SJCRH30 (cell line): ENCODE measurements at regions not wholly inside any gene's neighbourhood (a gene's known extent, or its start where the extent isn't known, plus 50 kb on each side); places are given as distances from the start of the nearest gene placed in this dataset.

Experiments used
- DNase-seq, 2 experiments: peaks; one replicate each; pipeline ENCODE4 v3.0.0-alpha.2; 2015 to 2020
- H3K27ac ChIP-seq: fragments of 250-450 bp; sonication (Bioruptor Pico); 2 replicates; pipeline ENCODE4 v1.5.1; 2020; ENCODE audit warnings: mild to moderate bottlenecking, moderate library complexity
- H3K27me3 ChIP-seq: fragments of 250-450 bp; sonication (Bioruptor Pico); 2 replicates; pipeline ENCODE4 v1.5.1; 2020; ENCODE audit warnings: mild to moderate bottlenecking, moderate library complexity
- H3K36me3 ChIP-seq: fragments of 250-450 bp; sonication (Bioruptor Pico); 2 replicates; pipeline ENCODE4 v1.5.1; 2020; ENCODE audit warnings: mild to moderate bottlenecking, moderate library complexity
- H3K4me1 ChIP-seq: fragments of 250-450 bp; sonication (Bioruptor Pico); 2 replicates; pipeline ENCODE4 v1.5.1; 2020; ENCODE audit warnings: mild to moderate bottlenecking, moderate library complexity
- H3K4me3 ChIP-seq: fragments of 250-450 bp; sonication (Bioruptor Pico); 2 replicates; pipeline ENCODE4 v1.5.1; 2020; ENCODE audit warnings: mild to moderate bottlenecking, moderate library complexity
- H3K9me3 ChIP-seq: fragments of 250-450 bp; sonication (Bioruptor Pico); replicated peaks from 2 replicates; pipeline ENCODE4 v1.5.1; 2020; ENCODE audit warnings: mild to moderate bottlenecking, moderate library complexity

- Histone ChIP-seq H3K9me3 (no peaks in the 10 kb centered on the region), H3K36me3 (no peaks in the 10 kb centered on the region), H3K4me3 (no peak overlapping the region), H3K4me1 (peaks cover 4% of the 10 kb centered on the region), H3K27ac (no peak overlapping the region), H3K27me3 (no peaks in the 10 kb centered on the region)
- no peak for DNase-seq
These were observed 362.8 kb upstream of the HS6ST1 start for GRCh38 chr2:128681507-128681906.

DNA sequence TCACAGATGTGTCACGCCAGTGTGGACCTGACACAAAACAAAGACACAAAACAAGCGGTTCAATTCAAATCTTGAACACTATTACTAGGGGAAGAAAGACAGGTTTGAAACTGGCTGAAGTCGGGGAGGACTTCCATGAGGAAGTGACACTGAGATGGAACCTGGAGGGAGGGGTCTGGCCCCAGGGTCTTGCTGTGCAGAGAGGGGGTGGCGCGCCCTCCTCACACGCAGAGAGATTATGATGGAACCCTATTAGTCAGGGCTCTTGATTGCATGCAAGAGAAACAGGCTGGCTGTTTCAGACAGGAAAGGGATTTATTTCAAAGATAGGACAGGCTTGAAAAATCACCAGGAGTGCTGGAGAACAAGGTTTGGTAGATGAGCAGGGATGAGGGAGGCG lies 363.6 kb upstream of the HS6ST1 start:
- no peak overlapping the region for H3K4me3 ChIP-seq
- no peak for DNase-seq

DNA sequence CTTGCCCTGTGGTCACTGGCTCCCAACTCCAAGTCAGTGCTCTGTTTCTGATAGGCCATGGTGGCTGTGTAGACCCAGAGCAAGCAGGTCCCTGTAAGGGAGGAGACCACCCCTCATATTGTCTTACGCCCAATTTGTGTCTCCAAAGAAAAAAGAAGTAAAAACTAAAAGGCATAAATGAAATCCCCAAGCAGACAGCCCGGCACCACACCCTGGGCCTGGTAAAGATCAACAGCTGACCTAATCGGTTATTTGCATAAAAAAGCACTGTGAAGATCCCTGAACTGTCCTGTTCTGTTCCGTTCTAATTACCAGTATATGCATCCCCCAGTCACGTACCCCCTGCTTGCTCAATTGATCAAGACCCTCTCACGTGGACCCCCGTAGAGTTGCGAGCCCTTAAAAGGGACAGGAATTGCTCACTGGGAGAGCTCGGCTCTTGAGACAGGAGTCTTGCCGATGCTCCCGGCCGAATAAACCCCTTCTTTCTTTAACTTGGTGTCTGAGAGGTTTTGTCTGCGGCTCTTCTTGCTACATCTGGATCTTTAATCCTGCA lies 364.1 kb upstream of the HS6ST1 start:
- Histone ChIP-seq H3K9me3 (no peaks in the 10 kb centered on the region), H3K27me3 (no peaks in the 10 kb centered on the region), H3K36me3 (no peaks in the 10 kb centered on the region), H3K4me3 (no peak overlapping the region), H3K27ac (no peak overlapping the region), H3K4me1 (peaks cover 4% of the 10 kb centered on the region)
- DNase-seq: no peak

More for the DNA sequence above, 363.6 kb upstream of the HS6ST1 start:
- no peaks in the 10 kb centered on the region for H3K36me3 ChIP-seq
- no peaks in the 10 kb centered on the region for H3K9me3 ChIP-seq
- peaks cover 4% of the 10 kb centered on the region for H3K4me1 ChIP-seq
- H3K27me3 ChIP-seq: no peaks in the 10 kb centered on the region
- no peak overlapping the region for H3K27ac ChIP-seq

DNA sequence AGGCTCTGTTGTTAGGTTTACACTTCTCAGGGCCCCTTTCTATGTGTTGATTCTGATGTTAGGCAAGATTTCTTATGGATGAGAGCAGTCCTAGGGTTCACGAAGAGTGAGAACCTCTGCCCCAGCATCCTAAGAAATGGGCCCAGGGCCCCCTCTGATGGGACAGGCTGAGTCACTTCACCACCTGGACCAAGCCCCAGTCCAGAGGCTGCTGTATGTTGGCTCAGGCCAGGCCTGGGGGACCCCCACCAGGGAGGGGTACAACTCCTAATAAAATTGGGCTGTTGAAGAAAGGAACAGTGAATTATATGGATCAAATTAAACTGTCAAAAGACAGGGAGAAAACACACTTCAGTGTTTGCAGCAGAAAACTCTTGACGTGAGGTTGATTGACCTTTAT lies 365.9 kb upstream of the HS6ST1 start:
- DNase-seq: no peak
- Histone ChIP-seq H3K27me3 (no peaks in the 10 kb centered on the region), H3K9me3 (no peaks in the 10 kb centered on the region)

GRCh38 chr2:128685841-128686496 lies 367.3 kb upstream of the HS6ST1 start:
- H3K27me3 ChIP-seq: no peaks in the 10 kb centered on the region
- H3K4me3 ChIP-seq: no peak overlapping the region
- DNase-seq: peak; percentile 12 to 40
- H3K4me1 ChIP-seq: peaks cover 4% of the 10 kb centered on the region
- peak overlapping the region; percentile 82 for H3K27ac ChIP-seq
- no peaks in the 10 kb centered on the region for H3K36me3 ChIP-seq
- no peaks in the 10 kb centered on the region for H3K9me3 ChIP-seq

More for the DNA sequence above, 365.9 kb upstream of the HS6ST1 start:
- Histone ChIP-seq H3K36me3 (no peaks in the 10 kb centered on the region), H3K4me1 (peaks cover 4% of the 10 kb centered on the region), H3K4me3 (no peak overlapping the region), H3K27ac (no peak overlapping the region)

GRCh38 chr2:128686497-128686859 lies 367.8 kb upstream of the HS6ST1 start:
- Histone ChIP-seq H3K4me1 (peaks cover 4% of the 10 kb centered on the region), H3K9me3 (no peaks in the 10 kb centered on the region), H3K27ac (peak overlapping the region; percentile 82), H3K4me3 (no peak overlapping the region), H3K27me3 (no peaks in the 10 kb centered on the region), H3K36me3 (no peaks in the 10 kb centered on the region)
- peak; percentile 20 to 59 for DNase-seq

DNA sequence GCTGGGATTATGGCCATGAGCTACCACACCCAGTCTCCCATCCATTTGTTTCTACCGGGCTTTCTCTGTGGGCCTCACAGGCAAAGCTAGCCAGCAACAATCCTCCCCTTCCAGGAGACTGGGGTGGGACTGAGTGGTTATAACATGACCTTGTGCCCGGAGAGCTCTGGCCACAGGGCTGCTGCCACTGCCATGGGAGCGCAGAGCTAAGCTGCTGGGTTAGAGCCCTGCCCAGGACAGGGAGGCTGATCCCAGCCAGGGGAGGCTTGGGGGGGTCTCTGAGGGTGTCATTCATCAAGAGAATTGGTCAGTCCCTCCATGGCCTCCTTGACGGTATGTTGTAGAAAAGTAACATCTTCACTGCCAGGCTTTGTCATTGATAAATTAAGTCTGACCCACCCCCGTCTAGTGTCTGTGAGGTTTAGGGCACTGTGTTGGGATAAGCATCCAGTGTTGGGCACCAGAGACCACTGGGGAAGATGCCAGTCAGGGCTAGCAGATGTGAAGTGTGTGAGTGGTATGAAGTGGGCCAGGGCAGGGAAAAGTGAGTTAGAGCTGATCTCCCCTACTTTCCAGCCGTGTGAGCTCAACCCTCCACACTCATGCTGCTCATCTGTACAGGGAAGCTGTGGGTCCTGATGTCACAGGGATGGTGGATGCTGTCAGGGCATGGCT lies 368.4 kb upstream of the HS6ST1 start:
- Histone ChIP-seq H3K4me3 (no peak overlapping the region), H3K27ac (peak overlapping the region; percentile 82), H3K27me3 (no peaks in the 10 kb centered on the region), H3K4me1 (peaks cover 4% of the 10 kb centered on the region), H3K9me3 (no peaks in the 10 kb centered on the region), H3K36me3 (no peaks in the 10 kb centered on the region)
- DNase-seq: peak in 1 of 2 experiments; percentile 31

- peaks cover 4% of the 10 kb centered on the region for H3K4me1 ChIP-seq
- H3K36me3 ChIP-seq: no peaks in the 10 kb centered on the region
- H3K9me3 ChIP-seq: no peaks in the 10 kb centered on the region
- H3K27me3 ChIP-seq: no peaks in the 10 kb centered on the region
- no peak for DNase-seq
- peak overlapping the region; percentile 82 for H3K27ac ChIP-seq
- no peak overlapping the region for H3K4me3 ChIP-seq
These were observed 368.9 kb upstream of the HS6ST1 start for GRCh38 chr2:128687565-128687964.

DNA sequence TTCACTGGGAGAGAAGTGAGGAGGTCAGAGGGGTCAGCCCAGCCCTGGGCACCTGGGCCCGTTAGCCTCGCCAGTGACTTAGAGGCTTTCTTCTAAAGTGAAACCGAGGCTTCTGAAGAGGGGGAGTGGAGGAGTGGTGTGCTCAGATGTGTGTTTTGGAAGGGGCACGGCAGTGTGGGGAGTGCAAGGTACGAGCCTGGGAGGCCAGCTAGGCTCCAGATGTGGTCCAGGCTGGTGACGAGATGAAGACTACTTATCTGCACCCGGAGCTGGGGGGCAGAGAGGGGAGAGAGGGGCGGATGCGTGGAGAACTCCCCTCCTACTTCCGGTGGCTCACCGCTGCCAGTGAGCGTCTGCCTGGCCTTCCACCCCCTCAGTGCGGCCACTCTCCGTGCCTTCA lies 371.3 kb upstream of the HS6ST1 start:
- Histone ChIP-seq H3K4me1 (peaks cover 15% of the 10 kb centered on the region), H3K36me3 (no peaks in the 10 kb centered on the region), H3K4me3 (no peak overlapping the region), H3K27ac (no peak overlapping the region), H3K27me3 (no peaks in the 10 kb centered on the region), H3K9me3 (no peaks in the 10 kb centered on the region)
- DNase-seq: no peak

DNA sequence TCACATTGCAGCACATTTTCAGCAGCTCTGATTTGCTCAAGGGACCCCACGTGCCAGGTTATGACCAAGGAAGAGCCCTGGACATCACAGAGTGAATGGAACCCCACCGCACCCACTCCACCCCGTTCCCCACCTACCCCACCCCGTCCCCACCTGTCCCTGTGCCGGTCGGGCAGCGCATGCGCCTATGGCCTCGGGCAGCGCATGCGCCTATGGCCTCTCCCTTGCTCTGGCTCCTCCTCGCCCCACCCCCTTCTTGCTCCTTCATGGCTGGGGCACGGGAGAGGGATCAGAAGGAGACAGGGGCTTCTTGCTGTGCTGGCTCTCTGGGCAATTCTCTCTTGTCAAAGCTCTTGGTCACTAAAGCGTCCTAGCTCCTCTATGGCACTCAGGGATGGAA lies 371.8 kb upstream of the HS6ST1 start:
- Histone ChIP-seq H3K36me3 (no peaks in the 10 kb centered on the region), H3K27ac (no peak overlapping the region), H3K4me3 (no peak overlapping the region), H3K4me1 (peaks cover 15% of the 10 kb centered on the region), H3K27me3 (no peaks in the 10 kb centered on the region), H3K9me3 (no peaks in the 10 kb centered on the region)
- DNase-seq: no peak

GRCh38 chr2:128690869-128691268 lies 372.2 kb upstream of the HS6ST1 start:
- Histone ChIP-seq H3K27ac (no peak overlapping the region), H3K36me3 (no peaks in the 10 kb centered on the region), H3K4me1 (peaks cover 15% of the 10 kb centered on the region), H3K9me3 (no peaks in the 10 kb centered on the region), H3K4me3 (no peak overlapping the region), H3K27me3 (no peaks in the 10 kb centered on the region)
- DNase-seq: no peak

DNA sequence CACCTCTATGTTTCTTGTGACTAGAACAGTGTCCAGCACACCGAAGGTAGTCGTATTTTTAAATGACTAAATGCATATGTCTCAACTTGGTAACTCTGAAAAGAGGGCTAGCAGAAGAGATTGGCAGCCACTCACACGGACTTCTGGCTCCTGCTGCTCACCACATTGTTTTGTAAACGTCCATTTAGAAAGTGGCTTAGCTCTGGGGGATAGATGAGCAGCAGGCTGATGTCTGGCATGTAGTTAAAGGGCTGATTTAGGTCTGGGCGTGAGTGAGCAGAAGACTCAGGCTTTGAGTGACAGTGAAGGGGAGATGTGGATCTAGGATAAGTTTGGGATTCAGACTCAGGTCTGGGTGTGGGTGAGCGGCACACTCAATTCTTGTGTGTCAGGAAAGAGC lies 372.9 kb upstream of the HS6ST1 start:
- H3K36me3 ChIP-seq: no peaks in the 10 kb centered on the region
- H3K4me1 ChIP-seq: peaks cover 11% of the 10 kb centered on the region
- H3K9me3 ChIP-seq: no peaks in the 10 kb centered on the region
- no peaks in the 10 kb centered on the region for H3K27me3 ChIP-seq
- H3K27ac ChIP-seq: no peak overlapping the region
- no peak overlapping the region for H3K4me3 ChIP-seq
- DNase-seq: no peak

DNA sequence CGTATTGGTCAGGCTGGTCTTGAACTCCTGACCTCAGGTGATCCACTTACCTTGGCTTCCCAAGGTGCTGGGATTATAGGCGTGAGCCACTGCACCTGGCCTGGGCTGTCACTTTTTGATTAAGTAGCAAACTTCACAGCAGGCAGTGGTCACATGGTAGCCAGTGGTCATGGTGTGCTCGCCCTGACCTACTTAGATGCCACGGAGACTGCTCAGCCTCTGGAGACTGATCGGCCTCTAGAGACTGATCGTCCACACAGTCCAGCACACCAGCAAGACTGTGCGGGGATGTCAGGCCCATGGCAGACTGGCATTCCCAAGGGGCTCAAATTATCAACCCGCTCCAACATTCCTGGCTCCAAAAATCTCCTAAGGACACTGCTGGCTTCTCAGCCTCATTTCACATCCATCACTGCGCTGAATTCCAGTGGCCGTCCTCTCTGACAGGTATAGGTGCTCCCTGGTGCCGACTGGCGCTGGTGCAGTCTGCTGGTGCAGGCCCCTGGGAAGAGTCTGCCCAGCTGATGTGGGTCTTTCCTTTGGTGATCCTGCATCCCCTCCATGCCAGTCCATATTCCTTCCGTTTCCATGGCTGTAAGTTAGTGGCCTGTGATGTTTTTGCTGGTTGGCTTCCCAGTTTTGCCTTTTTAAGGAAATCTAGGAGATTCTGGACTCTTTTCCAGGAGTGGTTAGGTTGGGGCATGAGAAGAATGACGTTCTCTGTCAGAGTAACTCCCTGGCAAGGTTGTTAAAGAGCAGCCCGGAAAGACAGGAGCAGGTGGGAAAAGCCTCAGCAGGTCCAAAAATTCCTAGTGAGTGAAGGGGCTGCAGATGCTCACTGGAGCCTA lies 374.5 kb upstream of the HS6ST1 start:
- Histone ChIP-seq H3K27ac (no peak overlapping the region), H3K36me3 (no peaks in the 10 kb centered on the region), H3K4me1 (peaks cover 11% of the 10 kb centered on the region), H3K4me3 (no peak overlapping the region), H3K9me3 (no peaks in the 10 kb centered on the region), H3K27me3 (no peaks in the 10 kb centered on the region)
- peak; percentile 48 to 73 for DNase-seq

- Histone ChIP-seq H3K9me3 (no peaks in the 10 kb centered on the region), H3K27ac (no peak overlapping the region), H3K36me3 (no peaks in the 10 kb centered on the region; the same call in 1 of the 2 replicates), H3K4me1 (peaks cover 11% of the 10 kb centered on the region), H3K4me3 (no peak overlapping the region), H3K27me3 (no peaks in the 10 kb centered on the region)
- DNase-seq: no peak
These were observed 375.0 kb upstream of the HS6ST1 start for GRCh38 chr2:128693743-128694029.

DNA sequence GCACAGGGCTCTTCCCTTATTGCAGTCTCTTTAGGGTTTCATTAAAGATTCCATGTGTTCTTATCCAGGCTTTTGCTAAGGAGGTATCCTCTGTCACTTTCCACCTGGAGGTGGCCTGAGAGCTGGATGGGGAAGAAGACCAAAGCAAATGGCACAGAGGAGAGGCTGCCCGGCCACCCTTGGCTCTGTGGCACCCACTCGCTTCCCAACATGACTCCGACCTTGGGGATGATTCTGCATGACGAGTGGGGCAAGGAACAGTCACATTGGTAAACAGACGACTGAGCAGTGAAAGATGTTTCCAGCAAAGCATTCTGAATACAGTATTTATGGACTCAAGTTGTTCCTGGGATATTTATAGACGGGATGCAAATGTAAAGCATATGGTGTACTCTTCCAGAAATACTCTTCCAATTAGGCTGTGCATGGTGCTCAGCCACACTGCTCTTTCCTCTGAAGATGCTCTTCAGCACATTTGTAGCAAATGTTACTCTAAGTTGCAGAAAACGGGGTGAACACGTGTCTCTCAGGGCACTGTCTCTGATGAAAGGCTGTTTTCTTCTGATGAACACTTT lies 377.1 kb upstream of the HS6ST1 start:
- DNase-seq: no peak
- Histone ChIP-seq H3K4me3 (no peak overlapping the region), H3K27ac (no peak overlapping the region), H3K36me3 (no peaks in the 10 kb centered on the region; the same call in 1 of the 2 replicates), H3K4me1 (peaks cover 11% of the 10 kb centered on the region), H3K27me3 (no peaks in the 10 kb centered on the region), H3K9me3 (no peaks in the 10 kb centered on the region)
